ENCODE measurements at regions not wholly inside any gene's neighbourhood (a gene's known extent, or its start where the extent isn't known, plus 50 kb on each side); places are given as distances from the start of the nearest gene placed in this dataset.
"Not testable (repeated sequence)": the region's sequence is repeated elsewhere in the genome, so short reads cannot be mapped to it uniquely, and the experiment has no call there.

DNA sequence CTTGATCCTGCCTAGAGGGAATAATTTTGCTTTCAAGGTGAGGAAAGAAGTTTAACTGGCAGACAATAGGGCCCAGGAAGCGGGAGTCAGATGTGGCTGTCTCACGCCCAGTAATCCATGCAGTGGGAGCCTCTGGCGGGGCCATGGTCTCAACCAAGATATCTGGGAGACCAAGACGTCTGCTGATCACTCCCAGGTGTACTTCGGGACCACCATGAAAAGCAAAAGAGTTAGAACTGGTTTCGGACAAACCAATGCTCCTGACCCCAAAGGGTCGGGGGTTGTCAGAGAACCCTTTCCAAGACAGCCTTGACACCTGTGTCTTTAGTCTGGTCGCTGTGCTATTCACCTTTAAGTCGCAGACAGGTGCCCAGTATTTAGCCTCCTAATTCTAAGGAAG, 256.9 kb upstream of the MBL2 start:
- Histone ChIP-seq H3K4me1 (ENCODE audit: control insufficient read depth in 2 of 2, insufficient read depth in 1 of 2, low read depth in 1 of 2, low read length in 2 of 2) (peaks cover 0 to 2% of the 10 kb centered on the region in 2 donors), H2BK12ac (ENCODE audit: low read length) (no peak overlapping the region), H2AFZ (ENCODE audit: low read length) (peak overlapping the region; percentile 80), H2BK15ac (ENCODE audit: low read length) (no peak overlapping the region), H2AK5ac (ENCODE audit: low read depth, low read length) (no peak overlapping the region), H3K4me3 (ENCODE audit: low read length in 2 of 2) (no peak overlapping the region), H3K36me3 (replicated peaks in 1 of 2; ENCODE audit: control insufficient read depth in 2 of 2, insufficient read depth in 2 of 2, low read length in 2 of 2) (no peaks in the 10 kb centered on the region), H4K91ac (ENCODE audit: low read depth, low read length, poor library complexity) (no peak overlapping the region), H3K27me3 (ENCODE audit: control insufficient read depth in 3 of 3, insufficient read depth in 3 of 3, low read depth in 1 of 3, low read length in 3 of 3) (no peaks in the 10 kb centered on the region), H2BK5ac (ENCODE audit: low read length) (no peak overlapping the region), H3K9ac (ENCODE audit: low read depth, low read length, poor library complexity) (no peak overlapping the region), H3K4ac (ENCODE audit: low read length) (no peak overlapping the region), H4K8ac (ENCODE audit: low read depth, low read length) (no peak overlapping the region), H3K27ac (replicated peaks; ENCODE audit: low read length) (no peak overlapping the region), H3K18ac (ENCODE audit: low read length) (no peak overlapping the region), H3K79me1 (ENCODE audit: low read depth, low read length) (no peaks in the 10 kb centered on the region), H2BK120ac (ENCODE audit: low read depth, low read length) (no peak overlapping the region), H3K14ac (ENCODE audit: low read length) (no peak overlapping the region), H3K4me2 (ENCODE audit: insufficient read depth, low read length, poor library complexity, severe bottlenecking) (no peak overlapping the region), H3K23ac (ENCODE audit: low read depth, low read length, poor library complexity) (no peak overlapping the region), H3K9me3 (replicated peaks in 1 of 2; ENCODE audit: control insufficient read depth in 2 of 2, insufficient read depth in 1 of 2, low read depth in 1 of 2, low read length in 2 of 2) (no peaks in the 10 kb centered on the region)
- DNase-seq (ENCODE audit: low spot score), result no peak
- no CpG with 5 or more reads among the region's 9 CpGs for WGBS, 2 donors (ENCODE audit: extremely low coverage in 2 of 2, insufficient read length in 2 of 2, insufficient replicate concordance in 1 of 2)

DNA sequence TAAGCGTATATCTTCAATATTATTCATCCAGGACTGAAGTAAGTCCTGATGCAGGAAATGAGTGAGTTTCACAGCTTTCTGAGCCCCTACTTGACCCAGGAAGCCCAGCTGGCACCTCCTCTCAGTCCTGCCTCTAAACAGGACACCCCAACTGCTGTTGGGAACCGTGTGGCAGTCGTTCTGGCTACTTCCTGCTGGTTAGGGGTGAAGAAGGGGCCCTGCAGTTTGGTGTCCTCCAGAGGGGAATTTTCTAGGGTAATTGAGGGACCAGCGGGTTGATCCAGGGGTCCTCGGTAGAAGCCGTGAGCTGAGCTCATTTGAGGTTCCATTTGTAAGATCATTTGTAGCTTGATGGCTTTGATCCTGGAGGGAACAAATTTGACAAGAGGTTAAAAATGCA, 253.2 kb upstream of the MBL2 start:
- not testable (repeated sequence) for H4K91ac ChIP-seq (ENCODE audit: low read depth, low read length, poor library complexity); H2BK120ac ChIP-seq (ENCODE audit: low read depth, low read length); H2BK15ac ChIP-seq (ENCODE audit: low read length); H3K4me1 ChIP-seq (ENCODE audit: control insufficient read depth in 2 of 2, insufficient read depth in 1 of 2, low read depth in 1 of 2, low read length in 2 of 2); H2BK12ac ChIP-seq (ENCODE audit: low read length); H3K9me3 ChIP-seq (replicated peaks in 1 of 2; ENCODE audit: control insufficient read depth in 2 of 2, insufficient read depth in 1 of 2, low read depth in 1 of 2, low read length in 2 of 2); H3K4ac ChIP-seq (ENCODE audit: low read length); H3K27me3 ChIP-seq (ENCODE audit: control insufficient read depth in 3 of 3, insufficient read depth in 3 of 3, low read depth in 1 of 3, low read length in 3 of 3); H3K23ac ChIP-seq (ENCODE audit: low read depth, low read length, poor library complexity); H3K36me3 ChIP-seq (replicated peaks in 1 of 2; ENCODE audit: control insufficient read depth in 2 of 2, insufficient read depth in 2 of 2, low read length in 2 of 2); H2AK5ac ChIP-seq (ENCODE audit: low read depth, low read length); H3K9ac ChIP-seq (ENCODE audit: low read depth, low read length, poor library complexity); H3K79me1 ChIP-seq (ENCODE audit: low read depth, low read length); H4K8ac ChIP-seq (ENCODE audit: low read depth, low read length); H3K18ac ChIP-seq (ENCODE audit: low read length); H3K4me3 ChIP-seq (ENCODE audit: low read length in 2 of 2); DNase-seq (ENCODE audit: low spot score); H3K14ac ChIP-seq (ENCODE audit: low read length); H2BK5ac ChIP-seq (ENCODE audit: low read length); H3K4me2 ChIP-seq (ENCODE audit: insufficient read depth, low read length, poor library complexity, severe bottlenecking); H3K27ac ChIP-seq (replicated peaks; ENCODE audit: low read length)
- WGBS, 2 donors (ENCODE audit: extremely low coverage in 2 of 2, insufficient read length in 2 of 2, insufficient replicate concordance in 1 of 2), result no CpG with 5 or more reads among the region's 6 CpGs
- peak overlapping the region; percentile 29 for H2AFZ ChIP-seq (ENCODE audit: low read length)

DNA sequence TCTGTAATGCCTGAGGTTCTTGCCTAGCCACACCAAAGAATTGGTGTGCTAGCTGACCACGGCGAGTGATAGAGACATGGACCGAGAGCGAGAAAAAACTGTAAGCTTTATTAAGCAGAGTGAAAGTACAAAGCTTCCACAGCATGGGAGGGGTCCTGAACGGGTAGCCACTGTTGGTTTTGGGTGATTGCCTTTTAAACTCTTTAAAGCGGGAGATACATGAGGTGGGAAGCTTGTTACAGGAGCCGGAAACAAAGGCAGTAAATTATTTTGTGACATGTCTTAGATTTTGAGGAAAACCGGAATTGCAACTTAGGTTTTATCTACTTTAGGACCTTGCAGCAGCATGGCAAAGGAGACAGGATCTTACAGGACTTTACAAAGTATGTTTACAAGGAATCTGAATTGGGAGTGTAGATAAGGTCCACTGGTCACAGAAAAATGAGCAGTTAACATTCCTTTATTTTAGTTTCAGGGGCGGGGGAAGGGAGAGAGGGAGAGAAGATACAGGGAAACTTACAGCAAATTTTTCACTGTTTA, 252.7 kb upstream of the MBL2 start:
- Histone ChIP-seq H3K4me1 (ENCODE audit: control insufficient read depth in 2 of 2, insufficient read depth in 1 of 2, low read depth in 1 of 2, low read length in 2 of 2) (peaks cover 0 to 2% of the 10 kb centered on the region in 2 donors), H2BK5ac (ENCODE audit: low read length) (no peak overlapping the region), H3K4me2 (ENCODE audit: insufficient read depth, low read length, poor library complexity, severe bottlenecking) (no peak overlapping the region), H3K27ac (replicated peaks; ENCODE audit: low read length) (no peak overlapping the region), H2BK15ac (ENCODE audit: low read length) (no peak overlapping the region), H3K18ac (ENCODE audit: low read length) (no peak overlapping the region), H3K9ac (ENCODE audit: low read depth, low read length, poor library complexity) (no peak overlapping the region), H3K23ac (ENCODE audit: low read depth, low read length, poor library complexity) (no peak overlapping the region), H3K36me3 (replicated peaks in 1 of 2; ENCODE audit: control insufficient read depth in 2 of 2, insufficient read depth in 2 of 2, low read length in 2 of 2) (no peaks in the 10 kb centered on the region), H4K91ac (ENCODE audit: low read depth, low read length, poor library complexity) (no peak overlapping the region), H2BK120ac (ENCODE audit: low read depth, low read length) (no peak overlapping the region), H3K4ac (ENCODE audit: low read length) (no peak overlapping the region), H3K27me3 (ENCODE audit: control insufficient read depth in 3 of 3, insufficient read depth in 3 of 3, low read depth in 1 of 3, low read length in 3 of 3) (no peaks in the 10 kb centered on the region), H2AK5ac (ENCODE audit: low read depth, low read length) (no peak overlapping the region), H2AFZ (ENCODE audit: low read length) (peak overlapping the region; percentile 53), H3K9me3 (replicated peaks in 1 of 2; ENCODE audit: control insufficient read depth in 2 of 2, insufficient read depth in 1 of 2, low read depth in 1 of 2, low read length in 2 of 2) (no peaks in the 10 kb centered on the region), H3K4me3 (ENCODE audit: low read length in 2 of 2) (no peak overlapping the region), H3K79me1 (ENCODE audit: low read depth, low read length) (no peaks in the 10 kb centered on the region), H2BK12ac (ENCODE audit: low read length) (no peak overlapping the region), H4K8ac (ENCODE audit: low read depth, low read length) (no peak overlapping the region), H3K14ac (ENCODE audit: low read length) (no peak overlapping the region)
- no peak for DNase-seq (ENCODE audit: low spot score)
- no CpG with 5 or more reads among the region's 9 CpGs for WGBS, 2 donors (ENCODE audit: extremely low coverage in 2 of 2, insufficient read length in 2 of 2, insufficient replicate concordance in 1 of 2)

DNA sequence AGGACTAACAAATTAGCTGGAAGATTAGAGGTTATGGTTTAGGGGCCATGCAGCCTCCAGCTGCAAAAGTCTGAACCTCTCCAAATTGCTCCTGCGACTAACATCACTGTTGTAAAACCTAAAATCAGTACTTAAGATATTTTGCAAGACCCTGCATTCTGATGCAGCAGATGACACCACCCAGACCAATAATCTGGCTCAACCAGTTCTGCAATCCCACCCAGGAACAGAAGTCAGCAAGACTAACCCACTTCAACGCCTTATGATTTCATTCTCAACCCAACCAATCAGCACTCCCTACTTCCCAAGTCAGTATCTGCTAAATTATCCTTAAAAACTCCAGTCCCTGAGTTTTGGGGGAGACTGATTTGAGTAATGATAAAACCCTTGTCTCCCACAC, 250.8 kb upstream of the MBL2 start:
- Histone ChIP-seq H3K27me3 (ENCODE audit: control insufficient read depth in 3 of 3, insufficient read depth in 3 of 3, low read depth in 1 of 3, low read length in 3 of 3) (no peaks in the 10 kb centered on the region), H4K8ac (ENCODE audit: low read depth, low read length) (no peak overlapping the region), H3K18ac (ENCODE audit: low read length) (no peak overlapping the region), H2BK12ac (ENCODE audit: low read length) (no peak overlapping the region), H3K23ac (ENCODE audit: low read depth, low read length, poor library complexity) (no peak overlapping the region), H3K14ac (ENCODE audit: low read length) (no peak overlapping the region), H3K27ac (replicated peaks; ENCODE audit: low read length) (no peak overlapping the region), H3K9ac (ENCODE audit: low read depth, low read length, poor library complexity) (no peak overlapping the region), H2AK5ac (ENCODE audit: low read depth, low read length) (no peak overlapping the region), H4K91ac (ENCODE audit: low read depth, low read length, poor library complexity) (no peak overlapping the region), H3K4ac (ENCODE audit: low read length) (no peak overlapping the region), H2BK120ac (ENCODE audit: low read depth, low read length) (no peak overlapping the region), H3K79me1 (ENCODE audit: low read depth, low read length) (no peaks in the 10 kb centered on the region), H3K9me3 (replicated peaks in 1 of 2; ENCODE audit: control insufficient read depth in 2 of 2, insufficient read depth in 1 of 2, low read depth in 1 of 2, low read length in 2 of 2) (no peaks in the 10 kb centered on the region), H2BK15ac (ENCODE audit: low read length) (no peak overlapping the region), H3K4me3 (ENCODE audit: low read length in 2 of 2) (no peak overlapping the region), H3K4me2 (ENCODE audit: insufficient read depth, low read length, poor library complexity, severe bottlenecking) (no peak overlapping the region), H3K4me1 (ENCODE audit: control insufficient read depth in 2 of 2, insufficient read depth in 1 of 2, low read depth in 1 of 2, low read length in 2 of 2) (peaks cover 0 to 2% of the 10 kb centered on the region in 2 donors), H2BK5ac (ENCODE audit: low read length) (no peak overlapping the region), H3K36me3 (replicated peaks in 1 of 2; ENCODE audit: control insufficient read depth in 2 of 2, insufficient read depth in 2 of 2, low read length in 2 of 2) (no peaks in the 10 kb centered on the region), H2AFZ (ENCODE audit: low read length) (no peak overlapping the region)
- WGBS, 2 donors (ENCODE audit: extremely low coverage in 2 of 2, insufficient read length in 2 of 2, insufficient replicate concordance in 1 of 2), result no CpG with 5 or more reads among the region's 2 CpGs
- DNase-seq (ENCODE audit: low spot score), result no peak
